ENCODE measurements at regions not wholly inside any gene's neighbourhood (a gene's known extent, or its start where the extent isn't known, plus 50 kb on each side); places are given as distances from the start of the nearest gene placed in this dataset.

DNA sequence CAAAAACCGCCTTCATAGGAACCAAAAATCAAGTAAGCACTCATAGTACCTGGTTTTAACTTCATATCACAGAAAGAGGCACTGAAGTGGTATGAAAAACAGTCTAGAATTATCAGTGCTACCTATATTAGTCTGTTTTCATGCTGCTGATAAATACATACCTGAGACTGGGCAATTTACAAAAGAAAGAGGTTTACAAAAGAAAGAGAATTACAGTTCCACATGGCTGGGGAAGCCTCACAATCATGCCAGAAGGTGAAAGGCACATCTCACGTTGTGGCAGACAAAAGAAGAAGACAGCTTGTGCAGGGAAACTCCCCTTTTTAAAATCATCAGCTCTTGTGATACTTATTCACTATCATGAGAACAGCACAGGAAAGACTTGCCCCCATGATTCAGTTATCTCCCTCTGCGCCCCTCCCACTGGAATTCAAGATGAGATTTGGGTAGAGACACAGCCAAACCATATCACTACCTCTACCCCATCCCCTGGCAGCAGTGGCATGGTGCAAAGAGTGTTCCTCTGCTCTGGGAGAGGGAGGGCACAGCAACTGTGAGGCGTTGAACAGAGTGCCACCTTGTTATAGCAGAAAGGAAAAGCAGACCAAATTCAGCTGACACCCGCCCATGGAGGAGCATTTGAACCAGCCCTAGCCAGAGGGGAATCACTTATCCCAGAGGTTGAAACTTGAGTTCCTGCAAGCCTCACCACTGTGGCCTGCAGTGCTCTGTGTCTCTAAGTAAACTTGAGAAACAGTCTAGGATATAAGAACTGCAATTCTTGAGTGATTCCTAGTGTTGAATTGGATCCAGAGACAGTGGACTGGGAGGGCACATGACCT is 61.9 kb upstream of the PTPRZ1 start:
- TF ChIP-seq, protein P1, sequence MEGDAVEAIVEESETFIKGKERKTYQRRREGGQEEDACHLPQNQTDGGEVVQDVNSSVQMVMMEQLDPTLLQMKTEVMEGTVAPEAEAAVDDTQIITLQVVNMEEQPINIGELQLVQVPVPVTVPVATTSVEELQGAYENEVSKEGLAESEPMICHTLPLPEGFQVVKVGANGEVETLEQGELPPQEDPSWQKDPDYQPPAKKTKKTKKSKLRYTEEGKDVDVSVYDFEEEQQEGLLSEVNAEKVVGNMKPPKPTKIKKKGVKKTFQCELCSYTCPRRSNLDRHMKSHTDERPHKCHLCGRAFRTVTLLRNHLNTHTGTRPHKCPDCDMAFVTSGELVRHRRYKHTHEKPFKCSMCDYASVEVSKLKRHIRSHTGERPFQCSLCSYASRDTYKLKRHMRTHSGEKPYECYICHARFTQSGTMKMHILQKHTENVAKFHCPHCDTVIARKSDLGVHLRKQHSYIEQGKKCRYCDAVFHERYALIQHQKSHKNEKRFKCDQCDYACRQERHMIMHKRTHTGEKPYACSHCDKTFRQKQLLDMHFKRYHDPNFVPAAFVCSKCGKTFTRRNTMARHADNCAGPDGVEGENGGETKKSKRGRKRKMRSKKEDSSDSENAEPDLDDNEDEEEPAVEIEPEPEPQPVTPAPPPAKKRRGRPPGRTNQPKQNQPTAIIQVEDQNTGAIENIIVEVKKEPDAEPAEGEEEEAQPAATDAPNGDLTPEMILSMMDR (IDR thresholded peaks at IDR 0.05; ENCODE audit: insufficient read depth, low read length), result no peak
- TF ChIP-seq POLR2AphosphoS5 (IDR thresholded peaks at IDR 0.05; ENCODE audit: low read depth) (no peak), GABPA (IDR thresholded peaks at IDR 0.05; ENCODE audit: low read depth) (no peak), SPI1 (IDR thresholded peaks at IDR 0.05; ENCODE audit: borderline replicate concordance, low read depth) (no peak)
- TF ChIP-seq, protein P2, sequence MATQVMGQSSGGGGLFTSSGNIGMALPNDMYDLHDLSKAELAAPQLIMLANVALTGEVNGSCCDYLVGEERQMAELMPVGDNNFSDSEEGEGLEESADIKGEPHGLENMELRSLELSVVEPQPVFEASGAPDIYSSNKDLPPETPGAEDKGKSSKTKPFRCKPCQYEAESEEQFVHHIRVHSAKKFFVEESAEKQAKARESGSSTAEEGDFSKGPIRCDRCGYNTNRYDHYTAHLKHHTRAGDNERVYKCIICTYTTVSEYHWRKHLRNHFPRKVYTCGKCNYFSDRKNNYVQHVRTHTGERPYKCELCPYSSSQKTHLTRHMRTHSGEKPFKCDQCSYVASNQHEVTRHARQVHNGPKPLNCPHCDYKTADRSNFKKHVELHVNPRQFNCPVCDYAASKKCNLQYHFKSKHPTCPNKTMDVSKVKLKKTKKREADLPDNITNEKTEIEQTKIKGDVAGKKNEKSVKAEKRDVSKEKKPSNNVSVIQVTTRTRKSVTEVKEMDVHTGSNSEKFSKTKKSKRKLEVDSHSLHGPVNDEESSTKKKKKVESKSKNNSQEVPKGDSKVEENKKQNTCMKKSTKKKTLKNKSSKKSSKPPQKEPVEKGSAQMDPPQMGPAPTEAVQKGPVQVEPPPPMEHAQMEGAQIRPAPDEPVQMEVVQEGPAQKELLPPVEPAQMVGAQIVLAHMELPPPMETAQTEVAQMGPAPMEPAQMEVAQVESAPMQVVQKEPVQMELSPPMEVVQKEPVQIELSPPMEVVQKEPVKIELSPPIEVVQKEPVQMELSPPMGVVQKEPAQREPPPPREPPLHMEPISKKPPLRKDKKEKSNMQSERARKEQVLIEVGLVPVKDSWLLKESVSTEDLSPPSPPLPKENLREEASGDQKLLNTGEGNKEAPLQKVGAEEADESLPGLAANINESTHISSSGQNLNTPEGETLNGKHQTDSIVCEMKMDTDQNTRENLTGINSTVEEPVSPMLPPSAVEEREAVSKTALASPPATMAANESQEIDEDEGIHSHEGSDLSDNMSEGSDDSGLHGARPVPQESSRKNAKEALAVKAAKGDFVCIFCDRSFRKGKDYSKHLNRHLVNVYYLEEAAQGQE (IDR thresholded peaks at IDR 0.05; ENCODE audit: insufficient replicate concordance, low read depth), result no peak
